SK-N-SH (cell line): ENCODE measurements at regions not wholly inside any gene's neighbourhood (a gene's known extent, or its start where the extent isn't known, plus 50 kb on each side); places are given as distances from the start of the nearest gene placed in this dataset.
"Not testable (repeated sequence)": the region's sequence is repeated elsewhere in the genome, so short reads cannot be mapped to it uniquely, and the experiment has no call there.

Experiments
- CTCF ChIA-PET: fragments of 300-600, 350-600 bp; formaldehyde crosslinking; extraction: SDS; loops from one replicate; lab custom pipeline; 2021; lab: Yijun Ruan, JAX
- POLR2A ChIA-PET: fragments of 350-600 bp; sonication (Branson Sonifier 250); formaldehyde crosslinking; extraction: SDS; loops from one replicate; lab custom pipeline; 2020; ENCODE audit warnings: antibody characterized with exemption, inconsistent platforms; lab: Yijun Ruan, JAX
- DNase-seq: peaks from one replicate; pipeline ENCODE4 v3.0.0; 2012
- H2AFZ ChIP-seq: fragments of 200-600 bp; sonication (generic); 2 replicates; pipeline ENCODE4 v1.8.1; 2016; ENCODE audit warnings: antibody characterized with exemption, mild to moderate bottlenecking, low read depth
- H3F3A ChIP-seq: fragments of 200-600 bp; sonication (generic); replicated peaks from 2 replicates; pipeline ENCODE3; 2016; ENCODE audit warnings: antibody characterized with exemption, mild to moderate bottlenecking; ENCODE audit not compliant: insufficient read depth
- H3K27ac ChIP-seq, 2 experiments: fragments of 200-500 bp in 1 of 2; fragments of 200-600 bp in 1 of 2; sonication (Bioruptor generic) in 1 of 2; sonication (generic), shearing (Covaris generic) in 1 of 2; 2 replicates each; pipeline versions ENCODE4 v1.5.1 to v1.6.1; 2014 to 2016; ENCODE audit warnings: low read depth in 2 of 2, inconsistent platforms in 1 of 2, low read length in 1 of 2, mild to moderate bottlenecking in 1 of 2, mixed read lengths in 1 of 2
- H3K27me3 ChIP-seq: fragments of 200-600 bp; sonication (generic), shearing (Covaris generic); 2 replicates; pipeline ENCODE4 v1.6.1; 2016; ENCODE audit warnings: mixed run types; ENCODE audit not compliant: insufficient read depth
- H3K36me3 ChIP-seq, 2 experiments: fragments of 200-500 bp in 1 of 2; fragments of 200-600 bp in 1 of 2; sonication (Bioruptor generic) in 1 of 2; sonication (generic) in 1 of 2; replicated peaks in 1 of 2; 2 replicates each; pipeline versions ENCODE3 to v1.5.1; 2014 to 2016; ENCODE audit warnings: low read length in 1 of 2, mild to moderate bottlenecking in 1 of 2; ENCODE audit not compliant: insufficient read depth in 2 of 2, control insufficient read depth in 1 of 2
- H3K4me1 ChIP-seq, 2 experiments: fragments of 200-500 bp in 1 of 2; fragments of 200-600 bp in 1 of 2; sonication (Bioruptor generic) in 1 of 2; sonication (generic), shearing (Covaris generic) in 1 of 2; 2 replicates each; pipeline versions ENCODE4 v1.5.1 to v1.6.1; 2014 to 2016; ENCODE audit warnings: low read depth in 1 of 2, low read length in 1 of 2, mixed run types in 1 of 2; ENCODE audit not compliant: insufficient read depth in 2 of 2, control insufficient read depth in 1 of 2
- H3K4me2 ChIP-seq: fragments of 200-600 bp; sonication (generic), shearing (Covaris generic); 2 replicates; pipeline ENCODE4 v1.6.1; 2017; ENCODE audit warnings: mixed run types
- H3K4me3 ChIP-seq, 2 experiments: fragments of 200-500 bp in 1 of 2; fragments of 200-600 bp in 1 of 2; sonication (Bioruptor generic) in 1 of 2; sonication (generic), shearing (Covaris generic) in 1 of 2; 2 replicates each; pipeline versions ENCODE4 v1.5.1 to v1.8.1; 2014 to 2016; ENCODE audit warnings: low read depth in 2 of 2, inconsistent platforms in 1 of 2, low read length in 1 of 2, mild to moderate bottlenecking in 1 of 2, mixed read lengths in 1 of 2, moderate library complexity in 1 of 2
- H3K79me2 ChIP-seq: fragments of 200-600 bp; sonication (generic); 2 replicates; pipeline ENCODE4 v1.8.1; 2017; ENCODE audit warnings: mild to moderate bottlenecking; ENCODE audit not compliant: insufficient read depth
- H3K9ac ChIP-seq: fragments of 200-600 bp; sonication (generic); 2 replicates; pipeline ENCODE4 v1.6.1; 2017; ENCODE audit warnings: mixed run types
- H3K9me2 ChIP-seq: fragments of 200-600 bp; sonication (generic); 2 replicates; pipeline ENCODE4 v1.6.1; 2017; ENCODE audit warnings: mixed run types
- H3K9me3 ChIP-seq: fragments of 200-600 bp; sonication (generic); 2 replicates; pipeline ENCODE4 v1.6.1; 2017; ENCODE audit warnings: mixed run types, mild to moderate bottlenecking, moderate library complexity
- H4K20me1 ChIP-seq: fragments of 200-600 bp; sonication (generic); 2 replicates; pipeline ENCODE4 v1.6.1; 2017; ENCODE audit warnings: mild to moderate bottlenecking, mixed run types; ENCODE audit not compliant: insufficient read depth
- FOSL2 ChIP-seq: IDR thresholded peaks from 2 replicates; pipeline ENCODE4 v1.4.0; 2012; ENCODE audit warnings: low read depth, mild to moderate bottlenecking, moderate library complexity, borderline replicate concordance
- GATA2 ChIP-seq: sonication (generic); formaldehyde crosslinking; IDR thresholded peaks from 2 replicates; pipeline ENCODE4 v1.5.0; 2020; ENCODE audit warnings: mild to moderate bottlenecking, missing genetic modification reagents
- IRF3 ChIP-seq: fragments of 150-350 bp; IDR thresholded peaks from 2 replicates; pipeline ENCODE4 v1.6.1; 2016; ENCODE audit warnings: mild to moderate bottlenecking, low read depth, low read length
- JUND ChIP-seq: IDR thresholded peaks from 2 replicates; pipeline ENCODE4 v1.4.0; 2012
- MAX ChIP-seq: IDR thresholded peaks from 2 replicates; pipeline ENCODE4 v1.4.0; 2012; ENCODE audit warnings: low read depth
- REST ChIP-seq: IDR thresholded peaks from 2 replicates; pipeline ENCODE4 v1.6.1; 2012; ENCODE audit warnings: mild to moderate bottlenecking, low read depth, low read length, moderate library complexity
- TAF1 ChIP-seq: IDR thresholded peaks from 2 replicates; pipeline ENCODE4 v1.6.1; 2012; ENCODE audit warnings: low read depth, mild to moderate bottlenecking, low read length, moderate library complexity, borderline replicate concordance
- YY1 ChIP-seq: IDR thresholded peaks from 2 replicates; pipeline ENCODE4 v1.4.0; 2012; ENCODE audit warnings: low read depth, mild to moderate bottlenecking
- WGBS: methylation state at CpG from one replicate; pipeline ENCODE4 v1.1.6; 2017; ENCODE audit warnings: low lambda C conversion rate; 5-methylcytosine and 5-hydroxymethylcytosine counted together

GRCh38 chr4:23021040-23021439 is 328.3 kb downstream of the GBA3 start:
- no peaks in the 10 kb centered on the region for H3K4me1 ChIP-seq
- no peak overlapping the region for H3K4me3 ChIP-seq
- no peak overlapping the region for H3K4me2 ChIP-seq
- no peaks in the 10 kb centered on the region for H3K9me3 ChIP-seq
- H2AFZ ChIP-seq = no peak overlapping the region
- no peaks in the 10 kb centered on the region for H3F3A ChIP-seq
- ChIA-PET POLR2A (no interaction called here), CTCF (interaction anchor here (1.1 to 1.2 kb wide), 2 partner anchors 9 to 13 kb away, joined by 3 to 4 read pairs; no protein-coding TSS in a partner anchor)
- DNase-seq = no peak
- no peaks in the 10 kb centered on the region for H3K27me3 ChIP-seq
- H3K79me2 ChIP-seq = no peaks in the 10 kb centered on the region
- no peaks in the 10 kb centered on the region for H4K20me1 ChIP-seq
- no peaks in the 10 kb centered on the region for H3K36me3 ChIP-seq
- no peak overlapping the region for H3K27ac ChIP-seq
- TF ChIP-seq REST (no peak), TAF1 (no peak), MAX (no peak), FOSL2 (no peak), GATA2 (CRISPR knock-in tag) (no peak), YY1 (no peak), JUND (no peak), IRF3 (no peak)
- TF ChIP-seq, all 33 proteins: peak for 0
- WGBS = 19% methylated on average over 4 of the region's 4 CpGs
- no peak overlapping the region for H3K9ac ChIP-seq
- H3K9me2 ChIP-seq = no peaks in the 10 kb centered on the region

- DNase-seq, H3F3A ChIP-seq, H3K4me3 ChIP-seq, H3K9ac ChIP-seq, H4K20me1 ChIP-seq, H3K36me3 ChIP-seq, H3K4me2 ChIP-seq, H3K79me2 ChIP-seq, H2AFZ ChIP-seq, POLR2A ChIA-PET, H3K4me1 ChIP-seq, H3K9me3 ChIP-seq, H3K9me2 ChIP-seq, H3K27ac ChIP-seq, H3K27me3 ChIP-seq: not testable (repeated sequence)
- CTCF ChIA-PET = interaction anchor here (1.2 kb wide), 1 partner anchor 14 kb away, joined by 4 read pairs; no protein-coding TSS in a partner anchor
- 8% methylated on average over 4 of the region's 4 CpGs for WGBS
Observed at GRCh38 chr4:23020399-23020798, 327.7 kb downstream of the GBA3 start.
